AG04449 (cell line): ENCODE measurements at regions not wholly inside any gene's neighbourhood (a gene's known extent, or its start where the extent isn't known, plus 50 kb on each side); places are given as distances from the start of the nearest gene placed in this dataset.

Source experiments
- CTCF ChIA-PET: fragments of 350-600 bp; formaldehyde crosslinking; extraction: SDS; loops from one replicate; lab custom pipeline; 2021; ENCODE audit warnings: antibody characterized with exemption; lab: Yijun Ruan, JAX
- POLR2A ChIA-PET: fragments of 400-600, 350-600 bp; formaldehyde crosslinking; extraction: SDS; loops from one replicate; lab custom pipeline; 2020; ENCODE audit warnings: antibody characterized with exemption, inconsistent platforms; lab: Yijun Ruan, JAX
- DNase-seq: peaks from one replicate; pipeline ENCODE4 v3.0.0-alpha.2; 2010; ENCODE audit warnings: low read depth, low spot score
- H3K4me3 ChIP-seq: 2 replicates; pipeline ENCODE4 v1.5.1; 2011; ENCODE audit warnings: low read depth, mild to moderate bottlenecking, control low read depth, low read length
- TF ChIP-seq, protein P1 (sequence below): IDR thresholded peaks from one replicate; pipeline ENCODE4 v1.5.1; 2011; ENCODE audit warnings: mild to moderate bottlenecking, moderate library complexity, low read length, control low read depth, inconsistent platforms; ENCODE audit not compliant: insufficient read depth; ENCODE audit errors: missing control alignments

DNA sequence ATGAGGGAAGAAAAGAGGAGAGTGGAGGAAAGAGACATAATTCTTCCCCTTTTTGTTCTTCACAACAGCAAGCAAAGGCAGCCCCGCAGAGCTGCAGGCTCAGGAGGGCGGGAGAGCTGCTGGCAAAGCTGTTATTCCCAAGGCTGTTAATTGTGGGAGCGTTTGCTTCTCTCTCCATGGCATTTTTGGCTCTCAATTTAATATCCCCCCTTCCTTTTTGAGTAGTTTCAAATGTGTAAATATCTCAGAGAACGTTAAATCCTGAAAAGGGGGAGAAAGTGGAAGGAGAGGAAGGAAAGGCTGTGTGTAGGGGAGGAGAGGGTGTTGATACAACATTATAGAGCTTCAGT is 165.7 kb downstream of the NSG2 start:
- POLR2A ChIA-PET, result no interaction called here
- DNase-seq, result no peak
- no peak overlapping the region for H3K4me3 ChIP-seq
- TF ChIP-seq, protein P1, sequence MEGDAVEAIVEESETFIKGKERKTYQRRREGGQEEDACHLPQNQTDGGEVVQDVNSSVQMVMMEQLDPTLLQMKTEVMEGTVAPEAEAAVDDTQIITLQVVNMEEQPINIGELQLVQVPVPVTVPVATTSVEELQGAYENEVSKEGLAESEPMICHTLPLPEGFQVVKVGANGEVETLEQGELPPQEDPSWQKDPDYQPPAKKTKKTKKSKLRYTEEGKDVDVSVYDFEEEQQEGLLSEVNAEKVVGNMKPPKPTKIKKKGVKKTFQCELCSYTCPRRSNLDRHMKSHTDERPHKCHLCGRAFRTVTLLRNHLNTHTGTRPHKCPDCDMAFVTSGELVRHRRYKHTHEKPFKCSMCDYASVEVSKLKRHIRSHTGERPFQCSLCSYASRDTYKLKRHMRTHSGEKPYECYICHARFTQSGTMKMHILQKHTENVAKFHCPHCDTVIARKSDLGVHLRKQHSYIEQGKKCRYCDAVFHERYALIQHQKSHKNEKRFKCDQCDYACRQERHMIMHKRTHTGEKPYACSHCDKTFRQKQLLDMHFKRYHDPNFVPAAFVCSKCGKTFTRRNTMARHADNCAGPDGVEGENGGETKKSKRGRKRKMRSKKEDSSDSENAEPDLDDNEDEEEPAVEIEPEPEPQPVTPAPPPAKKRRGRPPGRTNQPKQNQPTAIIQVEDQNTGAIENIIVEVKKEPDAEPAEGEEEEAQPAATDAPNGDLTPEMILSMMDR, result no peak
- CTCF ChIA-PET, result no interaction called here

DNA sequence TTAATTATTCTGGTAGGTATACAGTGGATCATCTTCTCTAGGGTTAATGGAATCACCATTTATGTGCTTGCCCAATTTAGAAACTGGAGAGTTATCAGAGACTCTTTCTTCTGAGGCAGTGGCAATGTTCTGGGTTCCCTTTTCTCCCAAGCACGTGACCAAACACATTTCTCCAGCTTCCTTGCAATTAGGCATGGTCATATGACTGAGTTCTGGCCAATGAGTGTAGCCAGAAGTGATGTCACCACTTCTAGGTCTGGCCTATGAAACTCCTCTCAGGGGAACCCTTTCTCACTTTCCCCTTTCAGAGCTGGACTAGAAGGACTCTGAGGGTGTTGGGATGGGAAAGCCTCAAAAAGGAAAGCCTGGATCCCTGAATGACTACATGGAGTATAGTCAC is 172.0 kb downstream of the NSG2 start:
- ChIA-PET POLR2A (no interaction called here), CTCF (no interaction called here)
- H3K4me3 ChIP-seq, result no peak overlapping the region
- TF ChIP-seq, protein P1, result no peak
- DNase-seq, result no peak

DNA sequence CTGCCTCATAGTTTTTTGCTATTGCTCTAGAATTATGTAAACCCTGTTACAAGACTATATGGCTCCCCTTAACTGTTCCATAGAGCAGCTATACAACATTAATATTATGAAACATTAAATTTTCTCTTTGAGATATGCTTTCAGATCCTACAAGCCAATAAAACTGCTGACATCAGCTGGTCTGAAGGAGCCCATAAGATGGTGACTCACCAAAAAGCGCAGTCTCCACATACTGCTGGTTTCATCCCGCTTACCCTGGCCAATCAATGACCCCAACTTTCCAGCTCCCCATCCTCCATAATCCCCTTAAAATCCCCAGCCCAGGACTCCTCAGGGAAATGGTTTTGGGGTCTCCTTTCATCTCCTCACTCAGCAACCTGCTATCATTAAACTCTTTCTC is 172.7 kb downstream of the NSG2 start:
- CTCF ChIA-PET, result no interaction called here

DNA sequence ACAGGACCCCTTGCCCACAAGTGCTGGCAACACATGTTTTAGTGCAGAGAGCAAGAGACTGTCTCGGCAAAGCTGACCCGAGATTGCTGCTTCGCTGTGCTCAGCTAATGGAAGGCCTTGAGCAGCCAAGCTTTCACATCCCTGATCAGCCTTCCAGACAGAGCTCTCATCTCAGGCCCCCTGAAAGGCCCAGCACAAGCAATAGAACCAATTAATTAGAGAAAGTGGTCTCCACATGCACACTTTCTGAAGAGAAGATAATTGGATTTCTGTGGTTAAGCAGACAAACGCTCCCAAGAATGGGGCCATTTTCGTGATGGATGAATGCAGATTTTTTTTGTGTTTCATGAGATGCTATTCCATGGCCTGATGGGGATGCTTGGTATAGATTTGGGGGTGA is 174.9 kb downstream of the NSG2 start:
- DNase-seq, result no peak
- H3K4me3 ChIP-seq, result no peak overlapping the region
- CTCF ChIA-PET, result no interaction called here
- TF ChIP-seq, protein P1, result no peak
- POLR2A ChIA-PET, result no interaction called here

More for the DNA sequence above, 172.7 kb downstream of the NSG2 start:
- POLR2A ChIA-PET, result no interaction called here
- no peak overlapping the region for H3K4me3 ChIP-seq
- TF ChIP-seq, protein P1, result no peak
- DNase-seq, result no peak

DNA sequence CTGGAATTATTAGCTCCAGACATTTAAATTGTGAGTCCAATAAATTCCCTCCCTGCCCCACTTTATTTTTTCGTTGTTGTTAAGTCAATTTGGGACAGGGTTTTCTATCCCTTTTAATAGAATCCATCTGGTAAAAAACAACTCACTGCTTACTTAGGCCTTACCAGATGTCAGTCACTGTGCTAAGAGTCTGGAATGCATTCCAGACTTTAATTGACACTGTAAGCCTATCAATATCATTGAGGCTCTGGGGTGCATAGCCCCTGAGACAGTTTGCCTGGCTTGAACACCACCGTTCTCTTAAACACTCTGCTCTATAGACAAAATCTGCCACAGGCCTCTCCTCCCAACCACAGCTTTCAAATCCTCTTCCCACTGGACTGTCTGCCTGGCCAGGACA is 175.9 kb downstream of the NSG2 start:
- CTCF ChIA-PET, result no interaction called here
- H3K4me3 ChIP-seq, result no peak overlapping the region
- POLR2A ChIA-PET, result no interaction called here
- no peak for DNase-seq
- TF ChIP-seq, protein P1, result no peak

DNA sequence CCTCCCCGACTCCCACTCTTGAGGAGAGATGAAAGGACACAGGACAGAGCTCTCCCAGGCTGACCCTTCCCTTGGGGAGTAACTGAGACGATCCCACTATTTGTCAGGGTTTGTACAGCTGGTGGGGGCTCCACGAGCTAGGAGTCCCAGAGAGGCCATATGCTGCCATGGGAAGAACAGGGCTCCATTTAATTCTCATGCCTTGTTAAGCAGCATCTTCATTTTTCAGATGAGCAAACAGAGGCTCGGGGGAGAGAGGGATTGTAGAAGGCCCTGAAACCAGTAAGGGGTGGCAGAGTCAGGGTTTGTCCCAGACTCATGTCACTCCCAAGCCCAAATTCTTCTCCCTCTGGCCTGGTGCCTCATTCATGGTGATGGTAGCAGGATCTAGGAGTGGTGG is 176.4 kb downstream of the NSG2 start:
- TF ChIP-seq, protein P1, result no peak
- POLR2A ChIA-PET, result no interaction called here
- no peak for DNase-seq
- CTCF ChIA-PET, result no interaction called here
- no peak overlapping the region for H3K4me3 ChIP-seq

DNA sequence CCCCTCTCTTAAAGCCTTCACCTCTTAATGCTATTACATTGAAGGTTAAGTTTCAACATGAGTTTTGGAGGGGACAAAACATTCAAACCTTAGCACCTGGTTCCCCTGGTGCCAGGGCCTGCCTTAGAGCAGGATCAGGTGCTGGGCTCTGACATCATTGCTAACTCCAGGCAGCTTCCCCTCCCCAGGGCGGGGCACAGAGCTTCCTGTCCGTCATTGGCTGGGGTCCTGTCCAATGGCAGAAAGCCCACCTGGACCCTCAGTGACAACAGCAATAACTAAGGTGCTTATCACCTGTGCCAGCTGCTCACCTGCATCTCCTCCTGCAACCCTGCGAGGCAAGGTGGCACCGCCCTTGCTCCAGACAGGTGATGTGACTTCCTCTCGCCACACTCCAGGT is 177.4 kb downstream of the NSG2 start:
- ChIA-PET CTCF (no interaction called here), POLR2A (no interaction called here)
- DNase-seq, result no peak
- no peak overlapping the region for H3K4me3 ChIP-seq
- TF ChIP-seq, protein P1, result no peak
